ENCODE measurements at regions not wholly inside any gene's neighbourhood (a gene's known extent, or its start where the extent isn't known, plus 50 kb on each side); places are given as distances from the start of the nearest gene placed in this dataset.

- Histone ChIP-seq H3K4me2 (ENCODE audit: low read depth, low read length, poor library complexity, severe bottlenecking) (no peak overlapping the region), H3K27me3 (ENCODE audit: insufficient read depth, low read length, poor library complexity, severe bottlenecking) (no peaks in the 10 kb centered on the region), H3K9ac (ENCODE audit: low read depth, low read length, poor library complexity, severe bottlenecking) (no peak overlapping the region), H3K36me3 (ENCODE audit: insufficient read depth, low read length) (no peaks in the 10 kb centered on the region), H3K79me2 (ENCODE audit: insufficient read depth, low read length) (no peaks in the 10 kb centered on the region), H3F3A (ENCODE audit: low read depth) (no peaks in the 10 kb centered on the region), H3K9me3 (ENCODE audit: insufficient read depth, low read depth, low read length) (no peaks in the 10 kb centered on the region), H3K4me3 (ENCODE audit: low read length, poor library complexity, severe bottlenecking) (no peak overlapping the region), H4K20me1 (ENCODE audit: insufficient read depth, low read length, poor library complexity, severe bottlenecking) (no peaks in the 10 kb centered on the region), H2AFZ (ENCODE audit: low read length) (no peak overlapping the region), H3K4me1 (ENCODE audit: insufficient read depth, low read length, poor library complexity, severe bottlenecking) (no peaks in the 10 kb centered on the region), H3K9me2 (replicated peaks; ENCODE audit: low read depth, low read length) (no peaks in the 10 kb centered on the region)
- TF ChIP-seq EZH2phosphoT487 (IDR thresholded peaks at IDR 0.05; ENCODE audit: borderline replicate concordance), result no peak
- no peak for TF ChIP-seq CTCF (conservative IDR thresholded peaks at IDR 0.05; ENCODE audit: low read length)
Measured at GRCh38 chr1:30512914-30513265, 210.5 kb downstream of the MATN1 start.

- Histone ChIP-seq H3K79me2 (ENCODE audit: insufficient read depth, low read length) (no peaks in the 10 kb centered on the region), H4K20me1 (ENCODE audit: insufficient read depth, low read length, poor library complexity, severe bottlenecking) (no peaks in the 10 kb centered on the region), H3K9me2 (replicated peaks; ENCODE audit: low read depth, low read length) (no peaks in the 10 kb centered on the region), H3K4me1 (ENCODE audit: insufficient read depth, low read length, poor library complexity, severe bottlenecking) (no peaks in the 10 kb centered on the region), H3K9me3 (ENCODE audit: insufficient read depth, low read depth, low read length) (no peaks in the 10 kb centered on the region), H3K9ac (ENCODE audit: low read depth, low read length, poor library complexity, severe bottlenecking) (no peak overlapping the region), H3F3A (ENCODE audit: low read depth) (no peaks in the 10 kb centered on the region), H2AFZ (ENCODE audit: low read length) (no peak overlapping the region), H3K27me3 (ENCODE audit: insufficient read depth, low read length, poor library complexity, severe bottlenecking) (no peaks in the 10 kb centered on the region), H3K4me3 (ENCODE audit: low read length, poor library complexity, severe bottlenecking) (no peak overlapping the region), H3K4me2 (ENCODE audit: low read depth, low read length, poor library complexity, severe bottlenecking) (no peak overlapping the region), H3K36me3 (ENCODE audit: insufficient read depth, low read length) (no peaks in the 10 kb centered on the region)
- no peak for TF ChIP-seq CTCF (conservative IDR thresholded peaks at IDR 0.05; ENCODE audit: low read length)
- TF ChIP-seq EZH2phosphoT487 (IDR thresholded peaks at IDR 0.05; ENCODE audit: borderline replicate concordance), result no peak
Measured at GRCh38 chr1:30511991-30512913, 211.1 kb downstream of the MATN1 start.

GRCh38 chr1:30511563-30511962 lies 211.8 kb downstream of the MATN1 start:
- Histone ChIP-seq H3K27me3 (ENCODE audit: insufficient read depth, low read length, poor library complexity, severe bottlenecking) (no peaks in the 10 kb centered on the region), H3K9me2 (replicated peaks; ENCODE audit: low read depth, low read length) (no peaks in the 10 kb centered on the region), H3K36me3 (ENCODE audit: insufficient read depth, low read length) (no peaks in the 10 kb centered on the region), H3F3A (ENCODE audit: low read depth) (no peaks in the 10 kb centered on the region), H2AFZ (ENCODE audit: low read length) (no peak overlapping the region), H3K9ac (ENCODE audit: low read depth, low read length, poor library complexity, severe bottlenecking) (no peak overlapping the region), H3K79me2 (ENCODE audit: insufficient read depth, low read length) (no peaks in the 10 kb centered on the region), H3K4me1 (ENCODE audit: insufficient read depth, low read length, poor library complexity, severe bottlenecking) (no peaks in the 10 kb centered on the region), H4K20me1 (ENCODE audit: insufficient read depth, low read length, poor library complexity, severe bottlenecking) (no peaks in the 10 kb centered on the region), H3K9me3 (ENCODE audit: insufficient read depth, low read depth, low read length) (no peaks in the 10 kb centered on the region), H3K4me2 (ENCODE audit: low read depth, low read length, poor library complexity, severe bottlenecking) (no peak overlapping the region), H3K4me3 (ENCODE audit: low read length, poor library complexity, severe bottlenecking) (no peak overlapping the region)
- no peak for TF ChIP-seq EZH2phosphoT487 (IDR thresholded peaks at IDR 0.05; ENCODE audit: borderline replicate concordance)
- TF ChIP-seq CTCF (conservative IDR thresholded peaks at IDR 0.05; ENCODE audit: low read length), result no peak
